Nephron (organoid): ENCODE measurements at regions not wholly inside any gene's neighbourhood (a gene's known extent, or its start where the extent isn't known, plus 50 kb on each side); places are given as distances from the start of the nearest gene placed in this dataset.

Experiments
- H3K27ac Mint-ChIP-seq, 3 experiments: 2 replicates each; pipeline ENCODE4 v1.8.0; 2020; ENCODE audit warnings: mixed read lengths in 3 of 3, mild to moderate bottlenecking in 2 of 3, moderate library complexity in 1 of 3
- H3K27me3 Mint-ChIP-seq: 2 replicates; pipeline ENCODE4 v1.8.0; 2021; ENCODE audit warnings: low read depth, mild to moderate bottlenecking, moderate library complexity, mixed read lengths
- H3K36me3 Mint-ChIP-seq: 2 replicates; pipeline ENCODE4 v1.8.0; 2020; ENCODE audit warnings: low read depth, mixed read lengths
- H3K4me1 Mint-ChIP-seq: 2 replicates; pipeline ENCODE4 v1.8.0; 2020; ENCODE audit warnings: mixed read lengths
- H3K4me3 Mint-ChIP-seq, 3 experiments: 2 replicates each; pipeline ENCODE4 v1.8.0; 2020; ENCODE audit warnings: mild to moderate bottlenecking in 3 of 3, mixed read lengths in 3 of 3, moderate library complexity in 2 of 3
- H3K9me3 Mint-ChIP-seq: 2 replicates; pipeline ENCODE4 v1.8.0; 2020; ENCODE audit warnings: mixed read lengths
- CTCF ChIP-seq, 3 experiments: fragments of 200-600 bp; sonication (generic); IDR thresholded peaks; one replicate each; pipeline ENCODE4 v1.5.0; 2021; ENCODE audit warnings: antibody characterized with exemption in 3 of 3; ENCODE audit not compliant: unreplicated experiment in 3 of 3

GRCh38 chr9:96040591-96041461 is 165.3 kb downstream of the ERCC6L2 start:
- Mint-ChIP-seq H3K27ac (peak overlapping the region in 2 of 3 experiments; percentile 11 to 55), H3K4me3 (no peak overlapping the region), H3K36me3 (peaks cover 15% of the 10 kb centered on the region), H3K9me3 (peaks cover 33% of the 10 kb centered on the region), H3K27me3 (peaks cover 7% of the 10 kb centered on the region), H3K4me1 (peaks cover 28% of the 10 kb centered on the region)
- no peak for TF ChIP-seq CTCF (IDR thresholded peaks at IDR 0.05; ENCODE audit: unreplicated experiment in 3 of 3)

GRCh38 chr9:96038914-96039313 is 163.4 kb downstream of the ERCC6L2 start:
- Mint-ChIP-seq H3K27ac (peak overlapping the region in 1 of 3 experiments; percentile 38), H3K9me3 (peaks cover 42% of the 10 kb centered on the region), H3K4me1 (peaks cover 23% of the 10 kb centered on the region), H3K27me3 (peaks cover 3% of the 10 kb centered on the region), H3K4me3 (no peak overlapping the region), H3K36me3 (peaks cover 15% of the 10 kb centered on the region)
- TF ChIP-seq CTCF (IDR thresholded peaks at IDR 0.05; ENCODE audit: unreplicated experiment in 3 of 3) = no peak

GRCh38 chr9:96038271-96038670 is 162.8 kb downstream of the ERCC6L2 start:
- no peak for TF ChIP-seq CTCF (IDR thresholded peaks at IDR 0.05; ENCODE audit: unreplicated experiment in 3 of 3)
- peaks cover 42% of the 10 kb centered on the region for H3K9me3 Mint-ChIP-seq
- no peak overlapping the region for H3K4me3 Mint-ChIP-seq
- H3K36me3 Mint-ChIP-seq = peaks cover 15% of the 10 kb centered on the region
- no peak overlapping the region for H3K27ac Mint-ChIP-seq
- peaks cover 23% of the 10 kb centered on the region for H3K4me1 Mint-ChIP-seq
- H3K27me3 Mint-ChIP-seq = peaks cover 3% of the 10 kb centered on the region

- H3K9me3 Mint-ChIP-seq = peaks cover 37% of the 10 kb centered on the region
- H3K4me1 Mint-ChIP-seq = peaks cover 12% of the 10 kb centered on the region
- H3K27ac Mint-ChIP-seq = no peak overlapping the region
- H3K36me3 Mint-ChIP-seq = peaks cover 15% of the 10 kb centered on the region
- H3K4me3 Mint-ChIP-seq = no peak overlapping the region
- H3K27me3 Mint-ChIP-seq = peaks cover 16% of the 10 kb centered on the region
- TF ChIP-seq CTCF (IDR thresholded peaks at IDR 0.05; ENCODE audit: unreplicated experiment in 3 of 3) = no peak
Observed at GRCh38 chr9:96034553-96035122, 159.1 kb downstream of the ERCC6L2 start.

GRCh38 chr9:96033896-96034295 is 158.4 kb downstream of the ERCC6L2 start:
- no peak overlapping the region for H3K4me3 Mint-ChIP-seq
- H3K27me3 Mint-ChIP-seq = peaks cover 21% of the 10 kb centered on the region
- peaks cover 15% of the 10 kb centered on the region for H3K36me3 Mint-ChIP-seq
- peaks cover 12% of the 10 kb centered on the region for H3K4me1 Mint-ChIP-seq
- peaks cover 35% of the 10 kb centered on the region for H3K9me3 Mint-ChIP-seq
- no peak for TF ChIP-seq CTCF (IDR thresholded peaks at IDR 0.05; ENCODE audit: unreplicated experiment in 3 of 3)
- no peak overlapping the region for H3K27ac Mint-ChIP-seq
